ENCODE measurements at regions not wholly inside any gene's neighbourhood (a gene's known extent, or its start where the extent isn't known, plus 50 kb on each side); places are given as distances from the start of the nearest gene placed in this dataset.

- H3K27ac Mint-ChIP-seq (ENCODE audit: unreplicated experiment) = no peak overlapping the region
- H3K4me3 Mint-ChIP-seq (ENCODE audit: unreplicated experiment) = no peak overlapping the region
Measured at GRCh38 chr15:92316586-92317295, 76.9 kb upstream of the ST8SIA2 start.

GRCh38 chr15:92320012-92320699 is 73.5 kb upstream of the ST8SIA2 start:
- Mint-ChIP-seq H3K4me1 (ENCODE audit: low read depth, unreplicated experiment) (no peaks in the 10 kb centered on the region), H3K36me3 (ENCODE audit: low read depth, unreplicated experiment) (no peaks in the 10 kb centered on the region), H3K4me3 (ENCODE audit: unreplicated experiment) (no peak overlapping the region), H3K9me3 (ENCODE audit: unreplicated experiment) (peaks cover 3% of the 10 kb centered on the region), H3K27ac (ENCODE audit: unreplicated experiment) (no peak overlapping the region), H3K27me3 (ENCODE audit: low read depth, unreplicated experiment) (peaks cover 49% of the 10 kb centered on the region)
- Histone ChIP-seq H3K27ac (ENCODE audit: low read depth, low read length) (no peak overlapping the region), H3K9me3 (ENCODE audit: insufficient read depth, low read depth, low read length) (no peaks in the 10 kb centered on the region), H3K4me2 (ENCODE audit: low read length) (no peak overlapping the region), H3K9ac (ENCODE audit: low read length) (no peak overlapping the region), H4K20me1 (ENCODE audit: insufficient read depth, low read length) (no peaks in the 10 kb centered on the region), H3K36me3 (ENCODE audit: insufficient read depth, low read length) (no peaks in the 10 kb centered on the region), H3K4me3 (ENCODE audit: insufficient read depth, low read depth, low read length) (no peak overlapping the region), H3K27me3 (ENCODE audit: insufficient read depth, low read length) (peaks cover 2% of the 10 kb centered on the region), H2AFZ (ENCODE audit: low read depth, low read length) (no peak overlapping the region), H3K4me1 (ENCODE audit: insufficient read depth, low read length) (no peaks in the 10 kb centered on the region), H3K79me2 (ENCODE audit: insufficient read depth, low read length) (no peaks in the 10 kb centered on the region)
- DNase-seq (ENCODE audit: low read depth) = no peak
- no peak for TF ChIP-seq EZH2 (IDR thresholded peaks at IDR 0.05; ENCODE audit: insufficient read depth, low read length)
- TF ChIP-seq CTCF (IDR thresholded peaks at IDR 0.05; ENCODE audit: insufficient read depth, low read depth, low read length) = no peak
- FAIRE-seq = no peak

More at GRCh38 chr15:92316586-92317295, 76.9 kb upstream of the ST8SIA2 start:
- Histone ChIP-seq H3K27me3 (ENCODE audit: insufficient read depth, low read length) (no peaks in the 10 kb centered on the region), H3K4me2 (ENCODE audit: low read length) (no peak overlapping the region), H3K9ac (ENCODE audit: low read length) (no peak overlapping the region), H3K79me2 (ENCODE audit: insufficient read depth, low read length) (no peaks in the 10 kb centered on the region), H3K36me3 (ENCODE audit: insufficient read depth, low read length) (no peaks in the 10 kb centered on the region), H3K27ac (ENCODE audit: low read depth, low read length) (no peak overlapping the region), H3K9me3 (ENCODE audit: insufficient read depth, low read depth, low read length) (no peaks in the 10 kb centered on the region), H3K4me1 (ENCODE audit: insufficient read depth, low read length) (no peaks in the 10 kb centered on the region), H3K4me3 (ENCODE audit: insufficient read depth, low read depth, low read length) (no peak overlapping the region), H2AFZ (ENCODE audit: low read depth, low read length) (no peak overlapping the region), H4K20me1 (ENCODE audit: insufficient read depth, low read length) (no peaks in the 10 kb centered on the region)
- FAIRE-seq (no peak), DNase-seq (ENCODE audit: low read depth) (no peak)
- Mint-ChIP-seq H3K27me3 (ENCODE audit: low read depth, unreplicated experiment) (peaks cover 49% of the 10 kb centered on the region), H3K4me1 (ENCODE audit: low read depth, unreplicated experiment) (no peaks in the 10 kb centered on the region), H3K36me3 (ENCODE audit: low read depth, unreplicated experiment) (no peaks in the 10 kb centered on the region), H3K9me3 (ENCODE audit: unreplicated experiment) (no peaks in the 10 kb centered on the region)
- TF ChIP-seq EZH2 (IDR thresholded peaks at IDR 0.05; ENCODE audit: insufficient read depth, low read length) (no peak), CTCF (IDR thresholded peaks at IDR 0.05; ENCODE audit: insufficient read depth, low read depth, low read length) (no peak)
